Mesenchymal stem cell (in vitro differentiated cells and primary cell): ENCODE measurements at regions not wholly inside any gene's neighbourhood (a gene's known extent, or its start where the extent isn't known, plus 50 kb on each side); places are given as distances from the start of the nearest gene placed in this dataset.

Experiments
- DNase-seq: peaks from one replicate; pipeline ENCODE4 v3.0.0-alpha.2; 2013
- H2AFZ ChIP-seq: one replicate; pipeline ENCODE4 v1.6.1; 2013; ENCODE audit warnings: low read depth, mild to moderate bottlenecking, control low read depth, inconsistent platforms, low read length, moderate library complexity
- H2AK5ac ChIP-seq: 2 replicates; pipeline ENCODE4 v1.6.1; 2013; ENCODE audit warnings: low read length, moderate library complexity, mild to moderate bottlenecking, inconsistent platforms; ENCODE audit not compliant: severe bottlenecking
- H2BK120ac ChIP-seq: one replicate; pipeline ENCODE4 v1.6.1; 2013; ENCODE audit warnings: low read depth, mild to moderate bottlenecking, inconsistent platforms, low read length, moderate library complexity
- H2BK12ac ChIP-seq, 2 experiments: one replicate each; pipeline ENCODE4 v1.6.1; 2013; ENCODE audit warnings: inconsistent platforms in 2 of 2, low read length in 2 of 2, mild to moderate bottlenecking in 2 of 2, moderate library complexity in 2 of 2, control low read depth in 1 of 2
- H2BK15ac ChIP-seq: one replicate; pipeline ENCODE4 v1.6.1; 2013; ENCODE audit warnings: mild to moderate bottlenecking, low read depth, inconsistent platforms; ENCODE audit not compliant: poor library complexity, severe bottlenecking
- H2BK5ac ChIP-seq: 2 replicates; pipeline ENCODE4 v1.6.1; 2013; ENCODE audit warnings: low read depth, mild to moderate bottlenecking, low read length, control low read depth, inconsistent platforms; ENCODE audit not compliant: poor library complexity, severe bottlenecking
- H3K14ac ChIP-seq, 2 experiments: one replicate each; pipeline ENCODE4 v1.6.1; 2013; ENCODE audit warnings: inconsistent platforms in 2 of 2, low read length in 2 of 2, control low read depth in 1 of 2, mild to moderate bottlenecking in 1 of 2, moderate library complexity in 1 of 2
- H3K18ac ChIP-seq, 2 experiments: one replicate each; pipeline ENCODE4 v1.6.1; 2013; ENCODE audit warnings: inconsistent platforms in 2 of 2, low read length in 2 of 2, control low read depth in 1 of 2, low read depth in 1 of 2, mild to moderate bottlenecking in 1 of 2
- H3K23ac ChIP-seq, 2 experiments: one replicate each; pipeline ENCODE4 v1.6.1; 2013; ENCODE audit warnings: inconsistent platforms in 2 of 2, low read length in 2 of 2, mild to moderate bottlenecking in 2 of 2, moderate library complexity in 2 of 2, control low read depth in 1 of 2
- H3K27ac ChIP-seq: 2 replicates; pipeline ENCODE4 v1.5.1; 2013; ENCODE audit warnings: mild to moderate bottlenecking, moderate library complexity, low read length, control low read depth, inconsistent platforms; ENCODE audit not compliant: poor library complexity, severe bottlenecking
- H3K27me3 ChIP-seq, 2 experiments: 2 replicates each; pipeline versions ENCODE4 v1.6.1 to v1.7.0; 2013; ENCODE audit warnings: low read length in 2 of 2, mild to moderate bottlenecking in 2 of 2, moderate library complexity in 2 of 2, control low read depth in 1 of 2, inconsistent platforms in 1 of 2; ENCODE audit not compliant: control insufficient read depth in 1 of 2, insufficient read depth in 1 of 2
- H3K36me3 ChIP-seq, 2 experiments: 2 replicates each; pipeline versions ENCODE4 v1.6.1 to v1.7.0; 2013; ENCODE audit warnings: low read length in 2 of 2, control low read depth in 1 of 2, inconsistent platforms in 1 of 2, low read depth in 1 of 2, mild to moderate bottlenecking in 1 of 2; ENCODE audit not compliant: insufficient read depth in 2 of 2, control insufficient read depth in 1 of 2
- H3K4ac ChIP-seq, 2 experiments: one replicate each; pipeline ENCODE4 v1.6.1; 2013; ENCODE audit warnings: inconsistent platforms in 2 of 2, low read length in 2 of 2, mild to moderate bottlenecking in 2 of 2, moderate library complexity in 2 of 2, control low read depth in 1 of 2, low read depth in 1 of 2
- H3K4me1 ChIP-seq: 2 replicates; pipeline ENCODE4 v1.6.1; 2013; ENCODE audit warnings: low read depth, low read length, control low read depth; ENCODE audit not compliant: control insufficient read depth, insufficient read depth
- H3K4me2 ChIP-seq: 2 replicates; pipeline ENCODE4 v1.6.1; 2013; ENCODE audit warnings: low read length, mild to moderate bottlenecking, inconsistent platforms; ENCODE audit not compliant: poor library complexity, severe bottlenecking
- H3K4me3 ChIP-seq, 2 experiments: 2 replicates each; pipeline versions ENCODE4 v1.5.1 to v1.7.0; 2013; ENCODE audit warnings: low read length in 2 of 2, mild to moderate bottlenecking in 2 of 2, control low read depth in 1 of 2, low read depth in 1 of 2; ENCODE audit not compliant: insufficient read depth in 1 of 2
- H3K79me1 ChIP-seq: replicated peaks from 2 replicates; pipeline ENCODE4 v1.6.1; 2013; ENCODE audit warnings: mild to moderate bottlenecking, control low read depth, low read length, inconsistent platforms; ENCODE audit not compliant: poor library complexity, severe bottlenecking
- H3K9ac ChIP-seq: 2 replicates; pipeline ENCODE4 v1.7.0; 2013; ENCODE audit warnings: mild to moderate bottlenecking, low read length, moderate library complexity
- H3K9me3 ChIP-seq: 2 replicates; pipeline ENCODE4 v1.7.0; 2013; ENCODE audit warnings: mild to moderate bottlenecking, low read length; ENCODE audit not compliant: control insufficient read depth
- H4K8ac ChIP-seq: one replicate; pipeline ENCODE4 v1.6.1; 2013; ENCODE audit warnings: inconsistent platforms, mild to moderate bottlenecking, low read length, moderate library complexity
- H4K91ac ChIP-seq: one replicate; pipeline ENCODE4 v1.6.1; 2013; ENCODE audit warnings: mild to moderate bottlenecking, low read length, inconsistent platforms
- WGBS: methylation state at CpG from one replicate; pipeline ENCODE4 v1.1.7; 2013; ENCODE audit warnings: mixed read lengths; 5-methylcytosine and 5-hydroxymethylcytosine counted together

GRCh38 chr2:23238011-23238657 lies 146.8 kb upstream of the KLHL29 start:
- Histone ChIP-seq H3K4me1 (peaks cover 7% of the 10 kb centered on the region), H4K91ac (no peak overlapping the region), H3K14ac (no peak overlapping the region), H2AK5ac (no peak overlapping the region), H3K9me3 (no peaks in the 10 kb centered on the region), H3K27me3 (peaks cover 0 to 5% of the 10 kb centered on the region in 2 experiments), H2BK12ac (no peak overlapping the region), H3K4me3 (no peak overlapping the region), H2AFZ (no peak overlapping the region), H3K4me2 (no peak overlapping the region), H3K18ac (no peak overlapping the region), H3K36me3 (no peaks in the 10 kb centered on the region), H3K23ac (no peak overlapping the region), H3K4ac (no peak overlapping the region), H2BK120ac (no peak overlapping the region), H2BK5ac (no peak overlapping the region), H2BK15ac (no peak overlapping the region), H3K79me1 (no peaks in the 10 kb centered on the region), H3K9ac (no peak overlapping the region), H4K8ac (no peak overlapping the region), H3K27ac (no peak overlapping the region)
- 34% methylated on average over 4 of the region's 4 CpGs for WGBS
- DNase-seq, result no peak

GRCh38 chr2:23239374-23239773 lies 145.6 kb upstream of the KLHL29 start:
- H3K9ac ChIP-seq, result no peak overlapping the region
- H3K18ac ChIP-seq, result no peak overlapping the region
- H2AK5ac ChIP-seq, result no peak overlapping the region
- H3K27ac ChIP-seq, result no peak overlapping the region
- no peak overlapping the region for H2BK12ac ChIP-seq
- H3K36me3 ChIP-seq, result no peaks in the 10 kb centered on the region
- no peak overlapping the region for H4K8ac ChIP-seq
- no peak overlapping the region for H3K4me2 ChIP-seq
- peaks cover 7% of the 10 kb centered on the region for H3K4me1 ChIP-seq
- no peak overlapping the region for H3K4ac ChIP-seq
- no peak overlapping the region for H2BK5ac ChIP-seq
- H3K23ac ChIP-seq, result no peak overlapping the region
- no peaks in the 10 kb centered on the region for H3K9me3 ChIP-seq
- no peak overlapping the region for H3K4me3 ChIP-seq
- no peak overlapping the region for H4K91ac ChIP-seq
- H3K14ac ChIP-seq, result no peak overlapping the region
- H2BK15ac ChIP-seq, result no peak overlapping the region
- no peak overlapping the region for H2AFZ ChIP-seq
- no peak for DNase-seq
- H2BK120ac ChIP-seq, result no peak overlapping the region
- 79% methylated on average over 8 of the region's 8 CpGs for WGBS
- peaks cover 0 to 5% of the 10 kb centered on the region in 2 experiments for H3K27me3 ChIP-seq
- H3K79me1 ChIP-seq, result no peaks in the 10 kb centered on the region

- H2BK5ac ChIP-seq, result no peak overlapping the region
- no peak overlapping the region for H3K4ac ChIP-seq
- no peak overlapping the region for H3K27ac ChIP-seq
- peaks cover 7% of the 10 kb centered on the region for H3K4me1 ChIP-seq
- H2BK12ac ChIP-seq, result no peak overlapping the region
- peaks cover 0 to 5% of the 10 kb centered on the region in 2 experiments for H3K27me3 ChIP-seq
- no peak overlapping the region for H3K4me3 ChIP-seq
- H3K18ac ChIP-seq, result no peak overlapping the region
- H2AK5ac ChIP-seq, result no peak overlapping the region
- no peak overlapping the region for H4K8ac ChIP-seq
- no peaks in the 10 kb centered on the region for H3K79me1 ChIP-seq
- no peaks in the 10 kb centered on the region for H3K9me3 ChIP-seq
- H3K4me2 ChIP-seq, result no peak overlapping the region
- no peak overlapping the region for H2BK120ac ChIP-seq
- no CpG with 5 or more reads among the region's 1 CpG for WGBS
- H3K9ac ChIP-seq, result no peak overlapping the region
- H2BK15ac ChIP-seq, result no peak overlapping the region
- H3K23ac ChIP-seq, result no peak overlapping the region
- no peak overlapping the region for H2AFZ ChIP-seq
- no peak for DNase-seq
- no peak overlapping the region for H4K91ac ChIP-seq
- H3K14ac ChIP-seq, result no peak overlapping the region
- H3K36me3 ChIP-seq, result no peaks in the 10 kb centered on the region
Observed at GRCh38 chr2:23241121-23241520, 143.9 kb upstream of the KLHL29 start.

- no peak overlapping the region for H3K9ac ChIP-seq
- H4K91ac ChIP-seq, result no peak overlapping the region
- H4K8ac ChIP-seq, result no peak overlapping the region
- peaks cover 0 to 5% of the 10 kb centered on the region in 2 experiments for H3K27me3 ChIP-seq
- no peak overlapping the region for H3K18ac ChIP-seq
- no peak overlapping the region for H3K27ac ChIP-seq
- H3K4ac ChIP-seq, result no peak overlapping the region
- no peak overlapping the region for H2AFZ ChIP-seq
- H3K9me3 ChIP-seq, result no peaks in the 10 kb centered on the region
- no peak overlapping the region for H2BK12ac ChIP-seq
- H3K36me3 ChIP-seq, result no peaks in the 10 kb centered on the region
- H3K79me1 ChIP-seq, result no peaks in the 10 kb centered on the region
- H2BK15ac ChIP-seq, result no peak overlapping the region
- peaks cover 7% of the 10 kb centered on the region for H3K4me1 ChIP-seq
- H3K4me3 ChIP-seq, result no peak overlapping the region
- no peak overlapping the region for H2BK5ac ChIP-seq
- no peak overlapping the region for H2AK5ac ChIP-seq
- WGBS, result 77% methylated on average over 12 of the region's 12 CpGs
- no peak overlapping the region for H3K4me2 ChIP-seq
- no peak overlapping the region for H3K23ac ChIP-seq
- DNase-seq, result no peak
- no peak overlapping the region for H2BK120ac ChIP-seq
- H3K14ac ChIP-seq, result no peak overlapping the region
Observed at GRCh38 chr2:23241611-23242245, 143.3 kb upstream of the KLHL29 start.
